ENCODE measurements at regions not wholly inside any gene's neighbourhood (a gene's known extent, or its start where the extent isn't known, plus 50 kb on each side); places are given as distances from the start of the nearest gene placed in this dataset.

DNA sequence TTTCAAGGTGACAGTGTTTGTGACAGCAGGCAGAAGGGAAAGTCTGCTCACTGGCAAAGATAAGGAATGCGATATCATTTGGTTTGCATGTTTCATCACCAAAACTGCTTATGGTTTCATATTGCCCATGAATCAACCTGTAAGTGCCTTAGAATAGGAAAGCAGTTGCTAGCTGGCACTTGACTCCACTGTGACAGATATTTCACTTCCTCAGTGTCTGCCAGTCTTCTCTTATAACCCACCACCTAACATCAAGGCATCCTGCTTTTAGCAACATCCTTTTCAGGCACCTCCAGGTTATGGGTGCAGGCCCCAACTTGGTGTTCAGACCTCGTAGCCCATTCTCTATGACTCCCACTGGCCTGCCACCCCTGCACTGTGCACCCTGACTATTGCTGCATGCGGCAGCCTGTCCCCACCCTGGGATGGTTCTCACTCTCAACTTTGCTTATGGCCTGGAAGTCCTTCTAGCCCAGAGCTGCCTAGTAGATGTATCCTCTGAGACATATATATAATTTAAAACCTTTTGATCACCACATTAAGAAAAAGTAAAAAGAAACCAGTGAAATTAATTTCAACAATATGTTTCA lies 154.4 kb upstream of the RARB start:
- no peaks in the 10 kb centered on the region for H3K79me1 ChIP-seq (ENCODE audit: low read depth, low read length)
- H2BK5ac ChIP-seq (ENCODE audit: low read depth, low read length): no peak overlapping the region
- H4K5ac ChIP-seq (ENCODE audit: insufficient read length, low read depth, low read length): no peak overlapping the region
- H3K27me3 ChIP-seq (replicated peaks in 1 of 4; ENCODE audit: control insufficient read depth in 3 of 4, extremely low read depth in 1 of 4, insufficient read depth in 3 of 4, low read length in 3 of 4): no peaks in the 10 kb centered on the region
- DNase-seq (ENCODE audit: low read depth in 1 of 2, low spot score in 2 of 2): no peak
- no peak overlapping the region for H3K4me2 ChIP-seq (ENCODE audit: insufficient read depth in 1 of 2, low read depth in 2 of 2, low read length in 2 of 2)
- H2AFZ ChIP-seq (ENCODE audit: low read length): no peak overlapping the region
- no peak overlapping the region for H4K91ac ChIP-seq (replicated peaks; ENCODE audit: insufficient read length, low read length)
- ChIA-PET POLR2A (ENCODE audit: partially characterized antibody) (no interaction called here), CTCF (ENCODE audit: partially characterized antibody) (interaction anchor here (0.6 to 2.0 kb wide), 2 partner anchors 259 to 468 kb away, joined by 3 to 5 read pairs; no protein-coding TSS in a partner anchor)
- FAIRE-seq: no peak
- H3K18ac ChIP-seq (ENCODE audit: extremely low read depth, low read length): no peak overlapping the region
- no peaks in the 10 kb centered on the region for H3K36me3 ChIP-seq (ENCODE audit: control insufficient read depth in 2 of 4, insufficient read depth in 4 of 4, low read length in 3 of 4)
- no peaks in the 10 kb centered on the region; a peak in 1 of 7 replicates for H3K4me1 ChIP-seq (replicated peaks in 1 of 4; ENCODE audit: control insufficient read depth in 3 of 4, insufficient read depth in 4 of 4, low read length in 3 of 4)
- H2AK5ac ChIP-seq (ENCODE audit: low read depth, low read length): no peak overlapping the region
- H3K27ac ChIP-seq (ENCODE audit: low read depth, low read length): no peak overlapping the region
- H3K4ac ChIP-seq (replicated peaks; ENCODE audit: insufficient read length, low read depth, low read length): no peak overlapping the region
- H3K4me3 ChIP-seq (ENCODE audit: extremely low read depth in 1 of 4, insufficient read depth in 2 of 4, low read depth in 3 of 4, low read length in 4 of 4): no peak overlapping the region
- H2BK20ac ChIP-seq (ENCODE audit: low read length): no peak overlapping the region
- H3K14ac ChIP-seq (ENCODE audit: insufficient read length): no peak overlapping the region
- H2BK12ac ChIP-seq (ENCODE audit: low read depth, low read length): no peak overlapping the region
- H2BK120ac ChIP-seq (replicated peaks; ENCODE audit: low read depth, low read length): no peak overlapping the region
- H4K20me1 ChIP-seq (replicated peaks in 1 of 2; ENCODE audit: control insufficient read depth in 1 of 2, insufficient read depth in 2 of 2, low read length in 2 of 2): no peaks in the 10 kb centered on the region
- no peak overlapping the region for H2BK15ac ChIP-seq (ENCODE audit: low read length)
- no peak overlapping the region for H3K23ac ChIP-seq (ENCODE audit: insufficient read length)
- no peak overlapping the region for H3K9ac ChIP-seq (replicated peaks in 1 of 4; ENCODE audit: extremely low read depth in 1 of 4, low read depth in 3 of 4, low read length in 3 of 4)
- H3K56ac ChIP-seq (replicated peaks; ENCODE audit: insufficient read length, low read depth, low read length): no peak overlapping the region
- 89% methylated on average over 3 of the region's 3 CpGs; no CpG with 5 or more reads in 1 of the 2 experiments for WGBS, 2 experiments (ENCODE audit: extremely low coverage in 1 of 2, insufficient coverage in 1 of 2, insufficient read length in 1 of 2, insufficient replicate concordance in 2 of 2, low coverage in 1 of 2, low lambda C conversion rate in 2 of 2, missing lambda C conversion rate in 1 of 2)
- H3K79me2 ChIP-seq (ENCODE audit: control insufficient read depth in 1 of 2, insufficient read depth in 2 of 2, low read length in 2 of 2): no peaks in the 10 kb centered on the region
- no peaks in the 10 kb centered on the region for H3K9me3 ChIP-seq (ENCODE audit: insufficient read depth in 2 of 2, low read depth in 1 of 2, low read length in 1 of 2)
- H3K23me2 ChIP-seq (ENCODE audit: low read depth, low read length): no peaks in the 10 kb centered on the region
- H4K8ac ChIP-seq (ENCODE audit: extremely low read depth, insufficient read depth, low read length): no peak overlapping the region
- TF ChIP-seq ZNF274 (IDR thresholded peaks at IDR 0.05; ENCODE audit: borderline replicate concordance, extremely low read depth, low read length) (no peak), SIRT6 (IDR thresholded peaks at IDR 0.05; ENCODE audit: low read length) (no peak)

Measured in H1 (cell line).